ENCODE measurements at regions not wholly inside any gene's neighbourhood (a gene's known extent, or its start where the extent isn't known, plus 50 kb on each side); places are given as distances from the start of the nearest gene placed in this dataset.

GRCh38 chr4:126715067-126715466, 917.7 kb upstream of the INTU start:
- TF ChIP-seq POLR2A (IDR thresholded peaks at IDR 0.05; ENCODE audit: low read depth, low read length), result no peak
- no peak for TF ChIP-seq POLR2AphosphoS5 (IDR thresholded peaks at IDR 0.05; ENCODE audit: low read depth, low read length)
- TF ChIP-seq TAF1 (IDR thresholded peaks at IDR 0.05; ENCODE audit: low read depth, low read length), result no peak
- no peak for TF ChIP-seq PAX5 (IDR thresholded peaks at IDR 0.05; ENCODE audit: insufficient read depth, low read length, severe bottlenecking)
- no peak for TF ChIP-seq SPI1 (IDR thresholded peaks at IDR 0.05; ENCODE audit: low read depth, low read length)
- no peak for TF ChIP-seq POU2F2 (IDR thresholded peaks at IDR 0.05; ENCODE audit: low read depth, low read length)
